H1 (cell line): ENCODE measurements at regions not wholly inside any gene's neighbourhood (a gene's known extent, or its start where the extent isn't known, plus 50 kb on each side); places are given as distances from the start of the nearest gene placed in this dataset.

Experiments used
- CTCF ChIA-PET: fragments of 300-600 bp; sonication (Branson Sonifier 250); formaldehyde crosslinking; loops from one replicate; lab custom pipeline; 2021; ENCODE audit not compliant: partially characterized antibody; lab: Charles Lee
- POLR2A ChIA-PET: fragments of 300-600 bp; sonication (Branson Sonifier 250); formaldehyde crosslinking; loops from one replicate; lab custom pipeline; 2021; ENCODE audit warnings: inconsistent platforms; ENCODE audit not compliant: partially characterized antibody; lab: Charles Lee
- DNase-seq, 2 experiments: peaks; one replicate each; pipeline versions ENCODE4 v3.0.0 to v3.0.0-alpha.2; 2010 to 2022; ENCODE audit warnings: low spot score in 2 of 2, low read depth in 1 of 2, mixed read lengths in 1 of 2
- FAIRE-seq: peaks from 2 replicates; lab custom pipeline; 2011; peaks lifted over from hg19 to GRCh38; lab: Jason Lieb, UNC
- H2AFZ ChIP-seq: 2 replicates; pipeline ENCODE4 v1.8.1; 2012; ENCODE audit warnings: low read length, inconsistent platforms
- H2AK5ac ChIP-seq: 2 replicates; pipeline ENCODE4 v1.6.1; 2013; ENCODE audit warnings: low read depth, low read length
- H2BK120ac ChIP-seq: replicated peaks from 2 replicates; pipeline ENCODE3; 2013; ENCODE audit warnings: low read depth, low read length, inconsistent platforms
- H2BK12ac ChIP-seq: 2 replicates; pipeline ENCODE4 v1.6.1; 2013; ENCODE audit warnings: low read depth, low read length
- H2BK15ac ChIP-seq: 2 replicates; pipeline ENCODE4 v1.6.1; 2013; ENCODE audit warnings: low read length
- H2BK20ac ChIP-seq: 2 replicates; pipeline ENCODE4 v1.6.1; 2013; ENCODE audit warnings: low read length
- H2BK5ac ChIP-seq: 2 replicates; pipeline ENCODE4 v1.6.1; 2013; ENCODE audit warnings: low read depth, low read length
- H3K14ac ChIP-seq: 2 replicates; pipeline ENCODE4 v1.6.1; 2013; ENCODE audit warnings: inconsistent platforms; ENCODE audit not compliant: insufficient read length
- H3K18ac ChIP-seq: 2 replicates; pipeline ENCODE4 v1.6.1; 2013; ENCODE audit warnings: low read length; ENCODE audit errors: extremely low read depth
- H3K23ac ChIP-seq: 2 replicates; pipeline ENCODE4 v1.6.1; 2013; ENCODE audit warnings: inconsistent platforms; ENCODE audit not compliant: insufficient read length
- H3K23me2 ChIP-seq: 2 replicates; pipeline ENCODE4 v1.6.1; 2013; ENCODE audit warnings: low read depth, low read length
- H3K27ac ChIP-seq: 2 replicates; pipeline ENCODE4 v1.6.1; 2011; ENCODE audit warnings: low read depth, low read length, inconsistent platforms
- H3K27me3 ChIP-seq, 4 experiments: replicated peaks in 1 of 4; 1 replicate in 1 of 4; 2 replicates in 3 of 4; pipeline versions ENCODE4 v1.6.1 to v1.8.1; 2011 to 2013; ENCODE audit warnings: low read length in 3 of 4, mild to moderate bottlenecking in 3 of 4, inconsistent platforms in 2 of 4, mixed read lengths in 2 of 4, moderate library complexity in 1 of 4; ENCODE audit not compliant: control insufficient read depth in 3 of 4, insufficient read depth in 3 of 4; ENCODE audit errors: extremely low read depth in 1 of 4
- H3K36me3 ChIP-seq, 4 experiments: 2 replicates each; pipeline versions ENCODE4 v1.6.1 to v1.8.1; 2011 to 2013; ENCODE audit warnings: mild to moderate bottlenecking in 4 of 4, low read length in 3 of 4, moderate library complexity in 2 of 4, control low read depth in 1 of 4, inconsistent platforms in 1 of 4; ENCODE audit not compliant: insufficient read depth in 4 of 4, control insufficient read depth in 2 of 4
- H3K4ac ChIP-seq: replicated peaks from 2 replicates; pipeline ENCODE3; 2013; ENCODE audit warnings: low read length, low read depth, mixed read lengths, inconsistent platforms; ENCODE audit not compliant: insufficient read length
- H3K4me1 ChIP-seq, 4 experiments: replicated peaks in 1 of 4; 1 replicate in 1 of 4; 2 replicates in 3 of 4; pipeline versions ENCODE4 v1.6.1 to v1.8.1; 2011 to 2013; ENCODE audit warnings: low read length in 3 of 4, inconsistent platforms in 2 of 4, mixed read lengths in 1 of 4; ENCODE audit not compliant: insufficient read depth in 4 of 4, control insufficient read depth in 3 of 4
- H3K4me2 ChIP-seq, 2 experiments: 2 replicates each; pipeline versions ENCODE4 v1.6.1 to v1.8.1; 2011 to 2013; ENCODE audit warnings: low read depth in 2 of 2, low read length in 2 of 2, control low read depth in 1 of 2, inconsistent platforms in 1 of 2, mild to moderate bottlenecking in 1 of 2; ENCODE audit not compliant: insufficient read depth in 1 of 2
- H3K4me3 ChIP-seq, 4 experiments: fragments of 200-600, 300-600 bp in 1 of 4; sonication (generic), shearing (Covaris generic), sonication (Bioruptor Twin) in 1 of 4; 2 replicates each; pipeline versions ENCODE4 v1.5.1 to v1.8.1; 2011 to 2016; ENCODE audit warnings: low read length in 4 of 4, low read depth in 3 of 4, control low read depth in 2 of 4, inconsistent platforms in 2 of 4, mild to moderate bottlenecking in 2 of 4, mixed read lengths in 1 of 4, moderate library complexity in 1 of 4; ENCODE audit not compliant: insufficient read depth in 2 of 4; ENCODE audit errors: extremely low read depth in 1 of 4
- H3K56ac ChIP-seq: replicated peaks from 2 replicates; pipeline ENCODE3; 2013; ENCODE audit warnings: low read depth, mild to moderate bottlenecking, mixed read lengths, low read length, inconsistent platforms; ENCODE audit not compliant: insufficient read length
- H3K79me1 ChIP-seq: 2 replicates; pipeline ENCODE4 v1.6.1; 2013; ENCODE audit warnings: low read depth, low read length, control low read depth
- H3K79me2 ChIP-seq, 2 experiments: 2 replicates each; pipeline versions ENCODE4 v1.6.1 to v1.8.1; 2012 to 2013; ENCODE audit warnings: low read length in 2 of 2, mild to moderate bottlenecking in 2 of 2, inconsistent platforms in 1 of 2; ENCODE audit not compliant: insufficient read depth in 2 of 2, control insufficient read depth in 1 of 2
- H3K9ac ChIP-seq, 4 experiments: replicated peaks in 1 of 4; 1 replicate in 1 of 4; 2 replicates in 3 of 4; pipeline versions ENCODE4 v1.6.1 to v1.8.1; 2011 to 2013; ENCODE audit warnings: low read depth in 3 of 4, low read length in 3 of 4, control low read depth in 2 of 4, mild to moderate bottlenecking in 2 of 4, moderate library complexity in 2 of 4, inconsistent platforms in 1 of 4; ENCODE audit errors: extremely low read depth in 1 of 4
- H3K9me3 ChIP-seq, 2 experiments: 2 replicates each; pipeline versions ENCODE4 v1.6.1 to v1.8.1; 2012 to 2013; ENCODE audit warnings: mild to moderate bottlenecking in 2 of 2, moderate library complexity in 2 of 2, control low read depth in 1 of 2, inconsistent platforms in 1 of 2, low read depth in 1 of 2, low read length in 1 of 2, mixed read lengths in 1 of 2; ENCODE audit not compliant: insufficient read depth in 2 of 2
- H4K20me1 ChIP-seq, 2 experiments: replicated peaks in 1 of 2; 2 replicates each; pipeline versions ENCODE3 to v1.8.1; 2011 to 2013; ENCODE audit warnings: inconsistent platforms in 2 of 2, low read length in 2 of 2, mild to moderate bottlenecking in 1 of 2; ENCODE audit not compliant: insufficient read depth in 2 of 2, control insufficient read depth in 1 of 2
- H4K5ac ChIP-seq: 2 replicates; pipeline ENCODE4 v1.6.1; 2013; ENCODE audit warnings: low read length, low read depth, mixed read lengths, inconsistent platforms; ENCODE audit not compliant: insufficient read length
- H4K8ac ChIP-seq: 2 replicates; pipeline ENCODE4 v1.8.0; 2013; ENCODE audit warnings: mild to moderate bottlenecking, moderate library complexity, low read length, inconsistent platforms; ENCODE audit not compliant: insufficient read depth; ENCODE audit errors: extremely low read depth
- H4K91ac ChIP-seq: replicated peaks from 2 replicates; pipeline ENCODE3; 2013; ENCODE audit warnings: low read length, mixed read lengths, inconsistent platforms; ENCODE audit not compliant: insufficient read length
- ATF2 ChIP-seq: IDR thresholded peaks from 2 replicates; pipeline ENCODE4 v1.6.1; 2012; ENCODE audit warnings: low read length, inconsistent platforms
- BCL11A ChIP-seq, 2 experiments: IDR thresholded peaks; one replicate each; pipeline ENCODE4 v1.6.1; 2011; ENCODE audit warnings: low read depth in 2 of 2, low read length in 2 of 2, mild to moderate bottlenecking in 2 of 2
- CBX5 ChIP-seq: fragments of 300-800, 300-1000 bp; sonication (generic); IDR thresholded peaks from 2 replicates; pipeline ENCODE4 v1.7.1; 2016; ENCODE audit warnings: antibody characterized with exemption, low read length, low read depth
- CHD1 ChIP-seq: IDR thresholded peaks from 2 replicates; pipeline ENCODE4 v1.6.1; 2012; ENCODE audit warnings: low read depth, low read length, improper control_type of control experiment
- CTBP2 ChIP-seq: IDR thresholded peaks from 2 replicates; pipeline ENCODE4 v1.7.0; 2011; ENCODE audit warnings: borderline replicate concordance, mild to moderate bottlenecking, moderate library complexity, mixed read lengths, low read length; ENCODE audit not compliant: insufficient read depth, insufficient read length
- HDAC6 ChIP-seq: IDR thresholded peaks from one replicate; pipeline ENCODE4 v1.7.1; 2012; ENCODE audit warnings: low read depth, mild to moderate bottlenecking, inconsistent platforms, low read length, moderate library complexity
- JUND ChIP-seq: IDR thresholded peaks from 2 replicates; pipeline ENCODE4 v1.6.1; 2011; ENCODE audit warnings: mild to moderate bottlenecking, improper control_type of control experiment, low read length
- KDM4A ChIP-seq: IDR thresholded peaks from one replicate; pipeline ENCODE4 v1.7.1; 2012; ENCODE audit warnings: low read depth, mild to moderate bottlenecking, moderate library complexity, low read length, inconsistent platforms; ENCODE audit not compliant: severe bottlenecking
- MAX ChIP-seq: IDR thresholded peaks from 2 replicates; pipeline ENCODE4 v1.6.1; 2012; ENCODE audit warnings: inconsistent platforms
- PHF8 ChIP-seq: fragments of 200-600 bp; sonication (generic); conservative IDR thresholded peaks from 2 replicates; pipeline ENCODE4 v1.7.1; 2012; ENCODE audit warnings: low read depth, mild to moderate bottlenecking, inconsistent platforms, low read length, moderate library complexity
- SP1 ChIP-seq: IDR thresholded peaks from 2 replicates; pipeline ENCODE4 v1.6.1; 2011; ENCODE audit warnings: low read depth, low read length
- TAF1 ChIP-seq: IDR thresholded peaks from 2 replicates; pipeline ENCODE4 v1.6.1; 2011; ENCODE audit warnings: mild to moderate bottlenecking, low read depth, low read length
- TEAD4 ChIP-seq: IDR thresholded peaks from 2 replicates; pipeline ENCODE4 v1.6.1; 2012; ENCODE audit warnings: low read depth, low read length, inconsistent platforms, mixed read lengths
- YY1 ChIP-seq: IDR thresholded peaks from 2 replicates; pipeline ENCODE4 v1.6.1; 2011; ENCODE audit warnings: low read depth, mild to moderate bottlenecking, low read length
- WGBS, 2 experiments: shearing (Covaris generic) in 1 of 2; methylation state at CpG; one replicate each; pipeline versions ENCODE4 v1.1.6 to v1.1.7; 2013 to 2015; ENCODE audit warnings: low lambda C conversion rate in 2 of 2, mixed read lengths in 2 of 2, inconsistent platforms in 1 of 2, low coverage in 1 of 2, missing lambda C conversion rate in 1 of 2; ENCODE audit not compliant: insufficient replicate concordance in 2 of 2, insufficient coverage in 1 of 2, insufficient read length in 1 of 2; ENCODE audit errors: extremely low coverage in 1 of 2, missing lambda C conversion rate in 1 of 2; 5-methylcytosine and 5-hydroxymethylcytosine counted together

- FAIRE-seq, result no peak
- no peak overlapping the region for H3K27ac ChIP-seq
- H3K79me1 ChIP-seq, result no peaks in the 10 kb centered on the region
- H3K4me2 ChIP-seq, result no peak overlapping the region
- H4K20me1 ChIP-seq, result no peaks in the 10 kb centered on the region
- no peaks in the 10 kb centered on the region for H3K79me2 ChIP-seq
- no peak overlapping the region for H2BK15ac ChIP-seq
- H2BK12ac ChIP-seq, result no peak overlapping the region
- no peak overlapping the region for H2BK20ac ChIP-seq
- H2AFZ ChIP-seq, result no peak overlapping the region
- no peak overlapping the region for H3K23ac ChIP-seq
- H3K36me3 ChIP-seq, result no peaks in the 10 kb centered on the region; a peak in 1 of 8 replicates
- no peaks in the 10 kb centered on the region; a peak in 2 of 7 replicates for H3K4me1 ChIP-seq
- no peak for DNase-seq
- no peak overlapping the region for H3K4me3 ChIP-seq
- 92% methylated on average over 2 of the region's 2 CpGs; no CpG with 5 or more reads in 1 of the 2 experiments for WGBS, 2 experiments
- H4K8ac ChIP-seq, result no peak overlapping the region
- H3K23me2 ChIP-seq, result no peaks in the 10 kb centered on the region
- no peak overlapping the region for H4K91ac ChIP-seq
- no peak overlapping the region for H3K14ac ChIP-seq
- H3K56ac ChIP-seq, result no peak overlapping the region
- H2AK5ac ChIP-seq, result no peak overlapping the region
- H4K5ac ChIP-seq, result no peak overlapping the region
- no peaks in the 10 kb centered on the region for H3K9me3 ChIP-seq
- H2BK5ac ChIP-seq, result no peak overlapping the region
- no peak overlapping the region for H3K4ac ChIP-seq
- CTCF ChIA-PET, result no interaction called here
- H3K18ac ChIP-seq, result no peak overlapping the region
- POLR2A ChIA-PET, result no interaction called here
- no peaks in the 10 kb centered on the region for H3K27me3 ChIP-seq
- no peak overlapping the region for H2BK120ac ChIP-seq
- no peak overlapping the region for H3K9ac ChIP-seq
- no peak for TF ChIP-seq YY1
- no peak for TF ChIP-seq MAX
- no peak for TF ChIP-seq JUND
- TF ChIP-seq TEAD4, result no peak
- no peak for TF ChIP-seq CHD1
- TF ChIP-seq KDM4A, result no peak
- TF ChIP-seq CBX5, result no peak
- no peak for TF ChIP-seq ATF2
- TF ChIP-seq CTBP2, result no peak
- no peak for TF ChIP-seq TAF1
- TF ChIP-seq PHF8, result no peak
- TF ChIP-seq SP1, result no peak
- no peak for TF ChIP-seq HDAC6
- TF ChIP-seq BCL11A (IDR thresholded peaks at IDR 0.05; ENCODE audit: low read depth in 2 of 2, low read length in 2 of 2), result no peak
Observed at GRCh38 chr6:15150207-15150606, 95.7 kb upstream of the JARID2 start.
